ENCODE measurements at regions not wholly inside any gene's neighbourhood (a gene's known extent, or its start where the extent isn't known, plus 50 kb on each side); places are given as distances from the start of the nearest gene placed in this dataset.

DNA sequence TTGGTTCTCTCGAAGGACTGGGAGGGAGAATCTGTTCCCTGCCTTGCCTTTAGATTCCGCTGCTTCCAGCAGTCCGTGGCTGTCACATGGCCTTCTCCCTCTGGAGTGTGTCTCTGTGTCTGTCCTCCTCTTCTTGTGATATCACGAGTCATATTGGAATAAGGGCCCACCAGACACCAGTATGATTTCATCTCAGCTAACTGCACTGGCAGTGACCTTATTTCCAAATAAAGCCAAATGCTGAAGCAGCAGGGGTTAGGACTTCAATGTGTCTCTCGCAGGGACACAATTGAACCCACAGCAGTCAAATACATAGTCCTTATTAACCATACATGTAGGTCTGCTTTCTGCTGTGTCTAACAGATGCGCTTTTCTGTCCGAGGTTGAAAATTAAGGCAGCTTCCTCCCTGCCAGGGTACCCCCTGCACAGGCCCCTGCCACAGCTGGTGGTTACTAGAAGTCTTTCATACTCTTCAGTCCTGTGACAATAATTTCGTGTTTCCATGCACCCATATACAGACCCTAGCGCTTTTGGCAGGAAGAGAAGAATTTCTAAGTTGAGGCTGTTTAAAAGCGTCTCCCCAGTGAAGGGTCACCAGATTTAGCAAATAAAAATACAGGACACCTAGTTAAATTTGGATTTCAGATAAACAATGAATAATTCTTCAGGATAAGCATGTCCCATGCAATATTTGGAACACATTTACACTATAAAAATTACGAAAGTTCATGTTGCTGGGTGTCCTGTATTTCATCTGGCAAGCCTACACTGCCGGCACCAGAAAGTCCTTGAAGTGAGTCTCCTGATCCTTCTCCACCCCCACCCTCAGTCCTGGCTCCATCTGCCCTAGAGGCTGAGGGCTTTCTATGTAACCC, 182.1 kb downstream of the ETS2 start:
- TF ChIP-seq, protein P1, sequence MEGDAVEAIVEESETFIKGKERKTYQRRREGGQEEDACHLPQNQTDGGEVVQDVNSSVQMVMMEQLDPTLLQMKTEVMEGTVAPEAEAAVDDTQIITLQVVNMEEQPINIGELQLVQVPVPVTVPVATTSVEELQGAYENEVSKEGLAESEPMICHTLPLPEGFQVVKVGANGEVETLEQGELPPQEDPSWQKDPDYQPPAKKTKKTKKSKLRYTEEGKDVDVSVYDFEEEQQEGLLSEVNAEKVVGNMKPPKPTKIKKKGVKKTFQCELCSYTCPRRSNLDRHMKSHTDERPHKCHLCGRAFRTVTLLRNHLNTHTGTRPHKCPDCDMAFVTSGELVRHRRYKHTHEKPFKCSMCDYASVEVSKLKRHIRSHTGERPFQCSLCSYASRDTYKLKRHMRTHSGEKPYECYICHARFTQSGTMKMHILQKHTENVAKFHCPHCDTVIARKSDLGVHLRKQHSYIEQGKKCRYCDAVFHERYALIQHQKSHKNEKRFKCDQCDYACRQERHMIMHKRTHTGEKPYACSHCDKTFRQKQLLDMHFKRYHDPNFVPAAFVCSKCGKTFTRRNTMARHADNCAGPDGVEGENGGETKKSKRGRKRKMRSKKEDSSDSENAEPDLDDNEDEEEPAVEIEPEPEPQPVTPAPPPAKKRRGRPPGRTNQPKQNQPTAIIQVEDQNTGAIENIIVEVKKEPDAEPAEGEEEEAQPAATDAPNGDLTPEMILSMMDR (IDR thresholded peaks at IDR 0.05 in 8 of 11, conservative IDR thresholded peaks at IDR 0.05 in 3 of 11): no peak
- TF ChIP-seq POLR2AphosphoS5 (IDR thresholded peaks at IDR 0.05) (no peak), POLR2A (IDR thresholded peaks at IDR 0.05) (no peak)
- WGBS, 5 donors: 57 to 63% (median 59%) methylated on average over 12 of the region's 12 CpGs
- no peaks in the 10 kb centered on the region for H3K9me3 ChIP-seq
- peaks cover 0 to 73% (median 3%) of the 10 kb centered on the region in 7 donors for H3K27me3 ChIP-seq (replicated peaks in 1 of 7)
- intact Hi-C loops (cut with DNase I; ENCODE audit: low total_unique reads): loop anchor here (5.0 kb wide), 1 partner anchor 166 kb away; no protein-coding TSS in a partner anchor
- peaks cover 22 to 84% (median 50%) of the 10 kb centered on the region in 6 donors for H3K4me1 ChIP-seq
- no peak for DNase-seq
- no peaks in the 10 kb centered on the region for H3K36me3 ChIP-seq
- no peak overlapping the region for H3K4me3 ChIP-seq
- H3K27ac ChIP-seq: peak overlapping the region in 5 of 8 donors; percentile 18 to 45 (median 41)

DNA sequence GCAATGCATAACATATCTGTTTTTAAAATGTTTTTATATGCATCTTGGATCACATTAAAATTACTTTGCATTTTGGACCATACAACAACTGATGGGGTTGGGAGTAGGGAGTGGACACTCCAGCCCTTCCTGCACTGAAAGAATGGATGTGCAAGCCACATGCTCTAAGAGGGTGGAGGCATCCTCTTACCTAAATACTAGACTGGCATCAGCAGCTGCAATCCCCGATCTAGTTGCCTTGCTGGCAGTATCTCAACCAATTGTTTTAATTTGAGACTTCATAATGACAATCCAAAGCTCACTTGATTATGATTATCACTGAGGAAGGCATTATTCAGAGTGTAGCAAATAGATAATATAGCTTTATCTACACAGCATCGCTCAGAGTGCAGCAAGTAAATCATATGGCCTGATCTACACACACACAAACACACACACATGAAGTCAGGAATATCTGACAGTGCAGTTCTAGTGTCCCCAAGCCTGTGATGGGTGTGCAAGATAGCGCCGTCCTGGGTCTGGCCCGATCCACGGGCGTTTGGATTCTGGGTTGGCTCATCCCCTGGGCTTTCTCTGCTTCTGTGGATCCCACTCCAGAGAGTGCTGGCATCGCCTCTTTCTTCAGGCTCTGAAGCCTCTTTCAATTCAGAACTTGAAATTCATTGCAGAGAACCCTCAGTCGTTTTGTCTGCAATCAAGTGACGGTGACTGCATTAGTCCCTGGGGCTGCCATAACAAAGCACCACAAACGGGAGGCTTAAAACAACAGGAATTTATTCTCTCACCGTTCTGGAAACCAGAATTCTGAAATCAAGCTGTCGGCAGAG, 181.3 kb downstream of the ETS2 start:
- WGBS, 5 donors: 78 to 86% (median 84%) methylated on average over 13 of the region's 13 CpGs
- no peaks in the 10 kb centered on the region for H3K36me3 ChIP-seq
- no peak overlapping the region for H3K4me3 ChIP-seq
- TF ChIP-seq POLR2A (IDR thresholded peaks at IDR 0.05) (no peak), POLR2AphosphoS5 (IDR thresholded peaks at IDR 0.05) (no peak)
- TF ChIP-seq, protein P1 (IDR thresholded peaks at IDR 0.05 in 8 of 11, conservative IDR thresholded peaks at IDR 0.05 in 3 of 11): no peak
- peak overlapping the region in 4 of 8 donors; percentile 18 to 76 (median 34) for H3K27ac ChIP-seq
- peaks cover 18 to 76% (median 46%) of the 10 kb centered on the region in 6 donors for H3K4me1 ChIP-seq
- no peak for DNase-seq
- intact Hi-C loops (cut with DNase I; ENCODE audit: low total_unique reads): loop anchor here (5.0 kb wide), 1 partner anchor 165 kb away; no protein-coding TSS in a partner anchor
- peaks cover 0 to 74% (median 3%) of the 10 kb centered on the region in 7 donors for H3K27me3 ChIP-seq (replicated peaks in 1 of 7)
- no peaks in the 10 kb centered on the region for H3K9me3 ChIP-seq

DNA sequence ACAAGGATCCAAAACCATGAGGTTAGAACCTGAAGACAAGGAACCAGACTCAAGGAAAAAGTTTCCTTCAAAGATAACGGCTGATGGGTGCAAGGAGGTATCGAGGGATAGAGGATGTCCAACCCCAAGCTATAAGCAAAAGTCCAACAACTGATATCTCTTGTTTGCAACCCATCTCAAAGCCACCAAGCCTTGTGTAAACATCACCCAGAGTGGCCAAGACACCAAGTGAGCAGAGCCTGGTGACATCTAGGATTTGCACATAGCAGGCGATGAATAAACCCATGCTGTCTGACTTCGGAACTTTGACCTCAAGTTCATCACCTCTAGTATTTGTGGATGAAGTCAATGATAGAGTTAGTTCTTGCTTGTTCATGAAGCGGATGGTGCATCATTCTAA, 180.7 kb downstream of the ETS2 start:
- no peak for DNase-seq
- Histone ChIP-seq H3K4me1 (peaks cover 18 to 70% (median 43%) of the 10 kb centered on the region in 6 donors), H3K27me3 (replicated peaks in 1 of 7) (peaks cover 0 to 81% (median 3%) of the 10 kb centered on the region in 7 donors), H3K9me3 (no peaks in the 10 kb centered on the region), H3K27ac (peak overlapping the region in 7 of 8 donors; percentile 60 to 85 (median 76)), H3K4me3 (no peak overlapping the region), H3K36me3 (no peaks in the 10 kb centered on the region)
- TF ChIP-seq POLR2AphosphoS5 (IDR thresholded peaks at IDR 0.05) (no peak), POLR2A (IDR thresholded peaks at IDR 0.05) (no peak)
- TF ChIP-seq, protein P1 (IDR thresholded peaks at IDR 0.05 in 8 of 11, conservative IDR thresholded peaks at IDR 0.05 in 3 of 11): no peak
- WGBS, 5 donors: 93 to 98% (median 94%) methylated on average over 5 of the region's 5 CpGs
- intact Hi-C loops (cut with DNase I; ENCODE audit: low total_unique reads): loop anchor here (5.0 kb wide), 1 partner anchor 164 kb away; no protein-coding TSS in a partner anchor
